ENCODE measurements at regions not wholly inside any gene's neighbourhood (a gene's known extent, or its start where the extent isn't known, plus 50 kb on each side); places are given as distances from the start of the nearest gene placed in this dataset.

- H3K27ac Mint-ChIP-seq, result no peak overlapping the region
- no peak for DNase-seq
- H3K27me3 Mint-ChIP-seq, result peaks cover 15% of the 10 kb centered on the region
- H3K9me3 Mint-ChIP-seq, result peaks cover 16% of the 10 kb centered on the region
- peaks cover 10% of the 10 kb centered on the region for H3K4me1 Mint-ChIP-seq (ENCODE audit: low read depth)
- no peaks in the 10 kb centered on the region for H3K36me3 Mint-ChIP-seq (ENCODE audit: low read depth)
- H3K4me3 Mint-ChIP-seq, result no peak overlapping the region
These were observed 76.5 kb upstream of the ADRB1 start for GRCh38 chr10:113967126-113967525.

DNA sequence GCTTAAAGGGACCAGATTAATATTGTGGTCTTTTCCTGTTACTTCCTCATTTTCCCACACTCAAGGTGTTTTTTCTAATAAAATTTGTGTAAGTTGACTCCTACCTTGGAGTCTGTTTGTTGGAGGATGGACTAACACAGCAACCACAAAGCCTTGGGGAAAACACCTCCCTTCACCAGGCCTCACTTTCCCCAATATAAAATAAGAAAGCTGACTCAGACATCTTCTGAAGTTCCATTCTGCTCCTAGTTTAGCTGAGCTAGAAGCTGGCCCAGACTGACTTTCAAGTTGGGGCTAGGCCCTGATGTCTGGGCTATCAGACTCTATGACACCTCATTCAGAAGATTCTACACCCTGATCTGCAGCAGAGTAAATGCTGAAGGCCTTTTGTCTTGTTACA lies 73.0 kb upstream of the ADRB1 start:
- H3K36me3 Mint-ChIP-seq (ENCODE audit: low read depth), result no peaks in the 10 kb centered on the region
- H3K4me3 Mint-ChIP-seq, result no peak overlapping the region
- H3K27me3 Mint-ChIP-seq, result peaks cover 17% of the 10 kb centered on the region
- no peak overlapping the region for H3K27ac Mint-ChIP-seq
- H3K9me3 Mint-ChIP-seq, result peaks cover 8% of the 10 kb centered on the region
- H3K4me1 Mint-ChIP-seq (ENCODE audit: low read depth), result peaks cover 2% of the 10 kb centered on the region
- no peak for DNase-seq

DNA sequence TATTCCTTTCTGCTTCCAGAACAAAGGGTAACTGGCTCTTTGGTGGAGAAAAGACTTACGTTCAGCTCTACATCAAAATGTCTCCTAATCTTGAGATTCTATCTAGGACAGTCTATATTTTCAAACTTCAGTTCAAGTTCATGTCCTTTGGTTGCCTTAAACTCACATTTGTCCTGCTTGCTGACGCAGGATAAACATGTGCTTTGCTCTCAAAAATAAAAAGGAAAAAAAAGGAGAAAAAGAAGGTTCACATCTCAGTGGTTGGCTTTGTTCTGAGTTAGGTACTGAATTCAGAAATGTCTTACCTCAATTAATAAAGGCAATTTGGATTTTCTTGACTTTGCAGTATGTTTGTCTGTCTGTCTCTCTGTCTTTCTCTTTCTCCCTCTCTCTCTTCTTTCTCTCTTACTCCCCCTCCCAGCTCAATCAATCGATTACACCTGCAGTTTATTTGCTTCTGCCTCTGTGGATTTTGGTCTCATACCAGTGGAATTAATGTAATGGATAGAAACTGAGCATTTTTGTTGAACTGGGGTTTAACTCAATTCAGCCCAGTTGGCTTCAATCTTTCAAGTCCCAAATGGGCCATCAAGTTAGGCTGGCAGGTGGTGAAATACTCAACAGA lies 72.2 kb upstream of the ADRB1 start:
- no peak overlapping the region for H3K4me3 Mint-ChIP-seq
- no peak for DNase-seq
- no peaks in the 10 kb centered on the region for H3K36me3 Mint-ChIP-seq (ENCODE audit: low read depth)
- H3K4me1 Mint-ChIP-seq (ENCODE audit: low read depth), result peaks cover 2% of the 10 kb centered on the region
- H3K9me3 Mint-ChIP-seq, result peaks cover 8% of the 10 kb centered on the region
- peaks cover 17% of the 10 kb centered on the region for H3K27me3 Mint-ChIP-seq
- no peak overlapping the region for H3K27ac Mint-ChIP-seq

DNA sequence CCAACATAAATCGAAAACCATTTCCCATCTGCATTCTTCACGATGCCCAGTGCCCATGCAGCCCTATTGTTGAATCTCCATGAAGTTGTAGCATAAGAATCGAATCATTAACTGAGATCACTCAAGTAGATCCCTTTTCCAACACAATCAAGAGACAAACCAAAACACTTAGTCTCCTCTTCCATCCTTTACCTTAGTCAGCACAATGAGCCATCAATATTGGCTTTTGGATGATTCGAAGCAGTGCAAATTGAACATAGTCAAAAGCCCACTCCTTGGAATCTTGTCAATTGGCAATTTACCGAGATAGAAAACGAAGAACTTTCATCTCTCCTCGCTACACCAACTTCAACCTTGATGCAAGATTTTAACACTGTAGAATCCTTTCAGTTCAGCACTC lies 66.5 kb upstream of the ADRB1 start:
- H3K27ac Mint-ChIP-seq, result no peak overlapping the region
- no peak for DNase-seq
- no peak overlapping the region for H3K4me3 Mint-ChIP-seq
- H3K27me3 Mint-ChIP-seq, result peaks cover 20% of the 10 kb centered on the region
- no peaks in the 10 kb centered on the region for H3K9me3 Mint-ChIP-seq
- no peaks in the 10 kb centered on the region for H3K36me3 Mint-ChIP-seq (ENCODE audit: low read depth)
- H3K4me1 Mint-ChIP-seq (ENCODE audit: low read depth), result no peaks in the 10 kb centered on the region

GRCh38 chr10:113978802-113979201 lies 64.9 kb upstream of the ADRB1 start:
- H3K9me3 Mint-ChIP-seq, result no peaks in the 10 kb centered on the region
- no peak overlapping the region for H3K4me3 Mint-ChIP-seq
- no peak overlapping the region for H3K27ac Mint-ChIP-seq
- H3K27me3 Mint-ChIP-seq, result peaks cover 17% of the 10 kb centered on the region
- H3K36me3 Mint-ChIP-seq (ENCODE audit: low read depth), result no peaks in the 10 kb centered on the region
- H3K4me1 Mint-ChIP-seq (ENCODE audit: low read depth), result peaks cover 8% of the 10 kb centered on the region
- no peak for DNase-seq

DNA sequence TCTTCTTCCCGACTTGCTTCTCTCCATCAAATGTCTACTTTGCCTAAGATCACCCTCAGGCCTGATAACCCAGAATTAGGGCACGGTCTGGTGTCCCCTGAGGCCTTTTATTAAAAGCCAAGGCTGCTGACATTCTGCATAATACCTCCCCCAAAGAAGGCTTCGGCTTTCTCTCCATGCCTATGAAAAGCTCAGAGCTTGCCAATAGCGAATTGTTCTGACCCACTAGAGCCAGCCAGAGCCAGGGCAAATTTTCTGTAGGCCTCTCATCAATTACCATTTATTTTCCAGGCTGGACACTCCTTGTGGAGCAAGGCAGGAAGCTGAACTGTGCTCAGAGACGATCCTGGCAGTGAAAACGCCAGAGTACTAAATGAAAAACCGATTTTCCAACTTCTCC lies 64.3 kb upstream of the ADRB1 start:
- Mint-ChIP-seq H3K36me3 (ENCODE audit: low read depth) (no peaks in the 10 kb centered on the region), H3K9me3 (no peaks in the 10 kb centered on the region), H3K27me3 (peaks cover 18% of the 10 kb centered on the region), H3K4me3 (no peak overlapping the region), H3K4me1 (ENCODE audit: low read depth) (peaks cover 10% of the 10 kb centered on the region), H3K27ac (no peak overlapping the region)
- DNase-seq, result no peak

GRCh38 chr10:113980408-113981087 lies 63.1 kb upstream of the ADRB1 start:
- peaks cover 18% of the 10 kb centered on the region for H3K27me3 Mint-ChIP-seq
- peaks cover 10% of the 10 kb centered on the region for H3K4me1 Mint-ChIP-seq (ENCODE audit: low read depth)
- no peak for DNase-seq
- no peaks in the 10 kb centered on the region for H3K36me3 Mint-ChIP-seq (ENCODE audit: low read depth)
- H3K9me3 Mint-ChIP-seq, result no peaks in the 10 kb centered on the region
- no peak overlapping the region for H3K4me3 Mint-ChIP-seq
- no peak overlapping the region for H3K27ac Mint-ChIP-seq

DNA sequence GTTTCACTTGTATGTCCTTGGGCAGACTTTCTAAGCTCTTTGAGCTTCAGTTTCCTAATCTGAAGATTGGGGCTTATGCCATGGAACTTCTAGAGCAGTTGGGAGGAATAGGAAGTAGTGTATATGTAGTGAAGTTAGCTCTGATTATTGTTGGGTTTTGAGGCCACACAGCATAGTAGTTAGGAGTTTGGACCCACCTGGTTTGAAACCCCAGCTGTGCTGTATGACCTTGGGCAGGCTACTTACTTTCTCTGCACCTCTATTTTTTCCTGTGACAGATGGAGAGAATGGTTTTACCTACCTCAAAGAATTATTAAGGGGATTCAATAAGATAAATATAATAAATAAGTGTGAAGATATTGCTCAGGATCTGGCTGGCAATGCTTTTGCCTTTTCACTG lies 61.4 kb upstream of the ADRB1 start:
- Mint-ChIP-seq H3K4me1 (ENCODE audit: low read depth) (peaks cover 10% of the 10 kb centered on the region), H3K36me3 (ENCODE audit: low read depth) (no peaks in the 10 kb centered on the region), H3K9me3 (peaks cover 10% of the 10 kb centered on the region), H3K4me3 (no peak overlapping the region), H3K27ac (no peak overlapping the region), H3K27me3 (peaks cover 18% of the 10 kb centered on the region)
- DNase-seq, result no peak

DNA sequence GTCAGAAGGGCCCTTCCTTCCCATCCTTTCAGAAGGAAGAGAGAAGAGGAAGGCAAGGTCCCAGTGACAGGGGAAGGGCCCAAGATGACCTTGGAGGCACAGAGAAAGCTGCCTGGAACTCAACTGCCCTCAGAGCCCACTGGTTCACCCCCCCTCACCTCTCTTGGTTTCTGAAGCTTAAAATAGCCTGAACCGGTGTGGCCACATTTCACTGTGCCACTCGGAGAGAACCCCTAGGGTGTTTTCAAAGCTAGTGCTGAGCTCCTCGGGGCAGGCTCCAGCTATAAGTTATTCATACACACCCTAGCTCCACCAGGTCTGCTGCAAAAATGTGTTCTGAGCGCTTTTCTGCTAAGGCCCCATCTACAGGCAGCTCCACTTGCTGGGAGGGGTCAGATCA lies 60.9 kb upstream of the ADRB1 start:
- H3K27ac Mint-ChIP-seq, result no peak overlapping the region
- H3K36me3 Mint-ChIP-seq (ENCODE audit: low read depth), result no peaks in the 10 kb centered on the region
- H3K4me3 Mint-ChIP-seq, result no peak overlapping the region
- peaks cover 19% of the 10 kb centered on the region for H3K27me3 Mint-ChIP-seq
- H3K4me1 Mint-ChIP-seq (ENCODE audit: low read depth), result peaks cover 10% of the 10 kb centered on the region
- DNase-seq, result no peak
- peaks cover 14% of the 10 kb centered on the region for H3K9me3 Mint-ChIP-seq

DNA sequence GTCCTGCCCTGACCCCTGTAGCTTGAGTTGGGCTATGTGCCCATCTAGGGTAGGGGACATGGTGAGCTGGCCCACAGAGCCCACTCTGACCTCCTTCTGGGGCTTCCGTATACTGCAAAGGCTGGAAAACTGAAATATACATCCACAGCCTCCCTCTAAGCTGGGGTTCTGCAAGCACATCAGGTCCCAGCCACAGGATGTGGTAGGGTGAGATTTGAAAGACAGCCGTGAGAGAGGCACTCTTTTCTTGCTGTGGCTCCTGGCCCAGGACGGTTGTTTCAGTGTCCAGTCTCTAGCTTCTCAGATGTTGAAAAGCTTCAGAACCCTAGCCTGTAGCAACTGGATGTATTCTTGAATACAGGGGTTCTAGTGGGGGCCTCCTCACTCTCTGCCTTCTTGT lies 60.1 kb upstream of the ADRB1 start:
- peaks cover 27% of the 10 kb centered on the region for H3K27me3 Mint-ChIP-seq
- H3K4me1 Mint-ChIP-seq (ENCODE audit: low read depth), result peaks cover 10% of the 10 kb centered on the region
- H3K36me3 Mint-ChIP-seq (ENCODE audit: low read depth), result no peaks in the 10 kb centered on the region
- no peak for DNase-seq
- no peak overlapping the region for H3K27ac Mint-ChIP-seq
- peaks cover 18% of the 10 kb centered on the region for H3K9me3 Mint-ChIP-seq
- H3K4me3 Mint-ChIP-seq, result no peak overlapping the region

- H3K9me3 Mint-ChIP-seq, result peaks cover 18% of the 10 kb centered on the region
- peaks cover 10% of the 10 kb centered on the region for H3K4me1 Mint-ChIP-seq (ENCODE audit: low read depth)
- H3K4me3 Mint-ChIP-seq, result no peak overlapping the region
- H3K27ac Mint-ChIP-seq, result no peak overlapping the region
- DNase-seq, result no peak
- H3K27me3 Mint-ChIP-seq, result peaks cover 38% of the 10 kb centered on the region
- H3K36me3 Mint-ChIP-seq (ENCODE audit: low read depth), result no peaks in the 10 kb centered on the region
These were observed 58.3 kb upstream of the ADRB1 start for GRCh38 chr10:113985297-113985844.

DNA sequence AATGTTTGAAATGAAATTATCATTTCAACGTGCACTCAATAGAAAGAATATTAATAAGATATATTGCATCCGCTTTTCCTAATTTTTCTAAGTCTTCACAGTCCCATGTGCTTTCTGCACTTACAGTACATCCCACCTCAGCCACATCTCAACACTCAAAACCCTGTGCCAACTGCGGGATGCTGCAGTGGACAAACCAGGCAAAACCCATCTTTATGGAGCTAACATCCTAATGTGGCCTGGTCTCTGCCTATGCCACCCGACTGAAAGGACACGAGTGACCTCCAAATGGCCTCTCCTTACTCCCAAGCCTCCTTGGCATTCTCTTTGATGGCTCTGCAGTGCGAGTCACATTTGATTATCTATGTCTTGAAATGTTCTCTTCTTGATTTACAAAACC lies 57.4 kb upstream of the ADRB1 start:
- Mint-ChIP-seq H3K4me1 (ENCODE audit: low read depth) (peaks cover 14% of the 10 kb centered on the region), H3K27ac (no peak overlapping the region), H3K36me3 (ENCODE audit: low read depth) (no peaks in the 10 kb centered on the region), H3K9me3 (peaks cover 18% of the 10 kb centered on the region), H3K4me3 (no peak overlapping the region), H3K27me3 (peaks cover 45% of the 10 kb centered on the region)
- DNase-seq, result no peak

- peaks cover 53% of the 10 kb centered on the region for H3K27me3 Mint-ChIP-seq
- H3K27ac Mint-ChIP-seq, result no peak overlapping the region
- no peaks in the 10 kb centered on the region for H3K36me3 Mint-ChIP-seq (ENCODE audit: low read depth)
- no peak overlapping the region for H3K4me3 Mint-ChIP-seq
- H3K4me1 Mint-ChIP-seq (ENCODE audit: low read depth), result peaks cover 16% of the 10 kb centered on the region
- DNase-seq, result no peak
- peaks cover 18% of the 10 kb centered on the region for H3K9me3 Mint-ChIP-seq
These were observed 56.5 kb upstream of the ADRB1 start for GRCh38 chr10:113987156-113987555.

- Mint-ChIP-seq H3K4me1 (ENCODE audit: low read depth) (peaks cover 16% of the 10 kb centered on the region), H3K4me3 (no peak overlapping the region), H3K27ac (no peak overlapping the region), H3K36me3 (ENCODE audit: low read depth) (no peaks in the 10 kb centered on the region), H3K27me3 (peaks cover 60% of the 10 kb centered on the region), H3K9me3 (peaks cover 18% of the 10 kb centered on the region)
- DNase-seq, result no peak
These were observed 55.9 kb upstream of the ADRB1 start for GRCh38 chr10:113987805-113988204.

DNA sequence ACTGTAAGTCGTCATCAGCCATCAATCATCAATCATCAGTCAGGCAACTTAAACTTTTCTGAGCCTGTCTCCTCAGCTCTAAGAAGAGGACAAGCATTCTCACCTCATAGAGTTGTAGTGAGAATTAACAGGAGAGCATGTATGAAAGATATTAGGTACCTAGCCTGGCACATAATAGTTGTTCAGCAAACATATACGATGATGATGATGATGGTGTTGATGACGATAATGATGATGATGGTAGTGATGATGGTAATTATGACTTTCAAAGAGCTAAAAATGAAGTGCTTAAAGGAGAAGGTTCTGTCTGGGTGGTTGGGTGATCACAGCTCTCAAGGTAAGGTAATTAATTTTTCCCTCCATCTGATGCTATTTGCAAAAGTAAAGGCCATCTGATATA lies 55.1 kb upstream of the ADRB1 start:
- Mint-ChIP-seq H3K4me1 (ENCODE audit: low read depth) (peaks cover 11% of the 10 kb centered on the region), H3K27me3 (peaks cover 64% of the 10 kb centered on the region), H3K36me3 (ENCODE audit: low read depth) (no peaks in the 10 kb centered on the region), H3K9me3 (peaks cover 18% of the 10 kb centered on the region), H3K4me3 (no peak overlapping the region), H3K27ac (no peak overlapping the region)
- DNase-seq, result no peak
